Endothelial cell of umbilical vein (primary cell): ENCODE measurements at regions not wholly inside any gene's neighbourhood (a gene's known extent, or its start where the extent isn't known, plus 50 kb on each side); places are given as distances from the start of the nearest gene placed in this dataset.

Experiments used
- BruUV-seq: library from RNA; stranded (reverse); fragments of 400-500 nt; replicated peaks from 2 replicates; lab custom pipeline; 2021; lab: Mats Ljungman, UMichigan
- CTCF ChIA-PET: fragments of 300-600, 350-600 bp; sonication (Branson Sonifier 250); formaldehyde crosslinking; loops from one replicate; lab custom pipeline; 2021; ENCODE audit warnings: antibody characterized with exemption, inconsistent platforms; lab: Charles Lee
- POLR2A ChIA-PET: fragments of 300-600, 350-600 bp; sonication (Branson Sonifier 250); formaldehyde crosslinking; loops from one replicate; lab custom pipeline; 2021; ENCODE audit warnings: antibody characterized with exemption, inconsistent platforms; lab: Charles Lee
- DNase-seq: peaks from one replicate; pipeline ENCODE4 v3.0.0-alpha.2; 2011; ENCODE audit warnings: low read depth, low spot score
- FAIRE-seq: peaks from 2 replicates; lab custom pipeline; 2011; peaks lifted over from hg19 to GRCh38; lab: Jason Lieb, UNC
- H2AFZ ChIP-seq: 2 replicates; pipeline ENCODE4 v1.6.0; 2012; ENCODE audit warnings: low read depth, low read length, control low read depth, inconsistent platforms
- H3K27ac ChIP-seq: 2 replicates; pipeline ENCODE4 v1.5.1; 2011; ENCODE audit warnings: low read depth, mild to moderate bottlenecking, control low read depth, low read length, moderate library complexity; ENCODE audit not compliant: insufficient read depth
- H3K27me3 ChIP-seq, 2 experiments: 2 replicates each; pipeline versions ENCODE4 v1.6.0 to v1.6.1; 2011; ENCODE audit warnings: low read length in 2 of 2, mixed read lengths in 1 of 2; ENCODE audit not compliant: control insufficient read depth in 2 of 2, insufficient read depth in 2 of 2
- H3K36me3 ChIP-seq, 2 experiments: 2 replicates in 1 of 2; 3 replicates in 1 of 2; pipeline ENCODE4 v1.5.1; 2011; ENCODE audit warnings: low read length in 2 of 2, mild to moderate bottlenecking in 1 of 2, moderate library complexity in 1 of 2; ENCODE audit not compliant: control insufficient read depth in 2 of 2, insufficient read depth in 2 of 2; ENCODE audit errors: extremely low read depth in 1 of 2
- H3K4me1 ChIP-seq: 3 replicates; pipeline ENCODE4 v1.5.1; 2011; ENCODE audit warnings: mild to moderate bottlenecking, low read length; ENCODE audit not compliant: control insufficient read depth, insufficient read depth; ENCODE audit errors: extremely low read depth
- H3K4me2 ChIP-seq: 2 replicates; pipeline ENCODE4 v1.6.1; 2011; ENCODE audit warnings: low read length, control low read depth, mixed read lengths; ENCODE audit not compliant: insufficient read depth
- H3K4me3 ChIP-seq, 3 experiments: fragments of 200-600 bp in 1 of 3; sonication (generic), shearing (Covaris generic) in 1 of 3; replicated peaks in 1 of 3; 2 replicates each; pipeline ENCODE4 v1.5.1; 2011 to 2016; ENCODE audit warnings: control low read depth in 3 of 3, low read length in 3 of 3, mild to moderate bottlenecking in 2 of 3, inconsistent platforms in 1 of 3, low read depth in 1 of 3, moderate library complexity in 1 of 3; ENCODE audit not compliant: insufficient read depth in 1 of 3
- H3K79me2 ChIP-seq: 2 replicates; pipeline ENCODE4 v1.6.0; 2012; ENCODE audit warnings: low read length, inconsistent platforms; ENCODE audit not compliant: control insufficient read depth, insufficient read depth
- H3K9ac ChIP-seq: replicated peaks from 2 replicates; pipeline ENCODE3; 2011; ENCODE audit warnings: low read length, control low read depth; ENCODE audit not compliant: insufficient read depth; ENCODE audit errors: extremely low read depth
- H3K9me1 ChIP-seq: replicated peaks from 3 replicates; pipeline ENCODE4 v1.6.0; 2011; ENCODE audit warnings: mild to moderate bottlenecking, low read length; ENCODE audit not compliant: control insufficient read depth, insufficient read depth; ENCODE audit errors: extremely low read depth
- H3K9me3 ChIP-seq: replicated peaks from 2 replicates; pipeline ENCODE4 v1.5.1; 2012; ENCODE audit warnings: low read length, inconsistent platforms; ENCODE audit not compliant: control insufficient read depth, insufficient read depth
- H4K20me1 ChIP-seq: replicated peaks from 2 replicates; pipeline ENCODE3; 2011; ENCODE audit warnings: mild to moderate bottlenecking, low read length; ENCODE audit not compliant: control insufficient read depth, insufficient read depth; ENCODE audit errors: extremely low read depth
- EZH2 ChIP-seq: IDR thresholded peaks from 2 replicates; pipeline ENCODE4 v1.6.1; 2012; ENCODE audit warnings: borderline replicate concordance, low read depth, mild to moderate bottlenecking, moderate library complexity, low read length, inconsistent platforms; ENCODE audit not compliant: severe bottlenecking
- FOS ChIP-seq: IDR thresholded peaks from 2 replicates; pipeline ENCODE4 v1.6.1; 2011; ENCODE audit warnings: mild to moderate bottlenecking, low read length, moderate library complexity, borderline replicate concordance; ENCODE audit not compliant: insufficient read depth
- GATA2 ChIP-seq: IDR thresholded peaks from 2 replicates; pipeline ENCODE4 v1.7.0; 2011; ENCODE audit warnings: low read depth, mild to moderate bottlenecking, moderate library complexity, mixed read lengths, low read length; ENCODE audit not compliant: insufficient read length, insufficient read depth
- JUN ChIP-seq: IDR thresholded peaks from 2 replicates; pipeline ENCODE4 v1.6.1; 2011; ENCODE audit warnings: borderline replicate concordance, low read depth; ENCODE audit not compliant: insufficient read length, insufficient read depth
- MYC ChIP-seq: IDR thresholded peaks from one replicate; pipeline ENCODE4 v1.6.1; 2011; ENCODE audit warnings: mild to moderate bottlenecking, low read depth, low read length
- POLR2A ChIP-seq: IDR thresholded peaks from 2 replicates; pipeline ENCODE4 v1.6.1; 2012; ENCODE audit warnings: low read depth, mild to moderate bottlenecking, control low read depth, low read length
- POLR2AphosphoS5 ChIP-seq: IDR thresholded peaks from 2 replicates; pipeline ENCODE4 v1.6.1; 2012; ENCODE audit warnings: low read depth, mild to moderate bottlenecking, control low read depth, low read length, moderate library complexity; ENCODE audit not compliant: insufficient read depth
- dilution Hi-C: fragments of 300-500 bp; cut with MboI; formaldehyde crosslinking; loops from one replicate; pipeline ENCODE4 v1.15.0; 2019; ENCODE audit warnings: low sequenced_read_pairs; ENCODE audit not compliant: extremely low pct_ligation_motif_present
- intact Hi-C: fragments of 100-400 bp; cut with micrococcal nuclease; formaldehyde crosslinking; loops from one replicate; pipeline ENCODE4 v1.10.0; 2022
- TF ChIP-seq, protein P1 (sequence below), 2 donors: IDR thresholded peaks; 1 replicate in 1 of 2; 2 replicates in 1 of 2; pipeline ENCODE4 v1.5.1; 2011; ENCODE audit warnings: low read length in 2 of 2, mild to moderate bottlenecking in 2 of 2, moderate library complexity in 2 of 2, control low read depth in 1 of 2, inconsistent platforms in 1 of 2, low read depth in 1 of 2; ENCODE audit not compliant: insufficient read depth in 1 of 2; ENCODE audit errors: extremely low read depth in 1 of 2
- TF ChIP-seq, protein P2 (sequence below): IDR thresholded peaks from 2 replicates; pipeline ENCODE4 v1.6.1; 2011; ENCODE audit not compliant: insufficient read depth, insufficient read length

DNA sequence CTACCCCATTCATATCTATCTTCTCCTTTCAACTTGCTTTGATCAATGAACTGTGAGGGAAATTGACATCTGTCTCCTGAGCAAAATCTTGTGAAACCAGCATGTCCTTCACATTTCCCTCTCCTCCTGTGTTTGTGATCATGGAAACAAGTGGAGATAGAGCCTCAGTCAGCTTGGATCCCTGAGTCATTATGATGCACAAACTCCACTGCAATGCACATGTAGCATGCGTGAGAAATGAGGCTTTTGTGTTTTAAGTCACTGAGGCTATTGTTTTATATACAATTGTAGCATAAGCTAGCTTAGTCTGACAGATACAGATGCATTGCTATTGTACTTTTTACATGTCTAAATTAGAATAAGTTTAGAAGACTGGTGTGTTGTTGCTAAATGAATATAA is 85.2 kb upstream of the HNMT start:
- H3K27me3 ChIP-seq, result no peaks in the 10 kb centered on the region
- ChIA-PET POLR2A (no interaction called here), CTCF (no interaction called here)
- H3K4me2 ChIP-seq, result no peak overlapping the region
- H3K4me3 ChIP-seq, result no peak overlapping the region
- intact Hi-C loops, result no loop called here
- no peak overlapping the region for H3K27ac ChIP-seq
- H2AFZ ChIP-seq, result no peak overlapping the region
- BruUV-seq, result no TSS peak
- peak; percentile 28 for FAIRE-seq
- no peak overlapping the region for H3K9ac ChIP-seq
- H3K9me3 ChIP-seq, result no peaks in the 10 kb centered on the region
- TF ChIP-seq, protein P1, sequence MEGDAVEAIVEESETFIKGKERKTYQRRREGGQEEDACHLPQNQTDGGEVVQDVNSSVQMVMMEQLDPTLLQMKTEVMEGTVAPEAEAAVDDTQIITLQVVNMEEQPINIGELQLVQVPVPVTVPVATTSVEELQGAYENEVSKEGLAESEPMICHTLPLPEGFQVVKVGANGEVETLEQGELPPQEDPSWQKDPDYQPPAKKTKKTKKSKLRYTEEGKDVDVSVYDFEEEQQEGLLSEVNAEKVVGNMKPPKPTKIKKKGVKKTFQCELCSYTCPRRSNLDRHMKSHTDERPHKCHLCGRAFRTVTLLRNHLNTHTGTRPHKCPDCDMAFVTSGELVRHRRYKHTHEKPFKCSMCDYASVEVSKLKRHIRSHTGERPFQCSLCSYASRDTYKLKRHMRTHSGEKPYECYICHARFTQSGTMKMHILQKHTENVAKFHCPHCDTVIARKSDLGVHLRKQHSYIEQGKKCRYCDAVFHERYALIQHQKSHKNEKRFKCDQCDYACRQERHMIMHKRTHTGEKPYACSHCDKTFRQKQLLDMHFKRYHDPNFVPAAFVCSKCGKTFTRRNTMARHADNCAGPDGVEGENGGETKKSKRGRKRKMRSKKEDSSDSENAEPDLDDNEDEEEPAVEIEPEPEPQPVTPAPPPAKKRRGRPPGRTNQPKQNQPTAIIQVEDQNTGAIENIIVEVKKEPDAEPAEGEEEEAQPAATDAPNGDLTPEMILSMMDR (IDR thresholded peaks at IDR 0.05; ENCODE audit: extremely low read depth in 1 of 2, insufficient read depth in 1 of 2, low read depth in 1 of 2, low read length in 2 of 2), result no peak
- TF ChIP-seq FOS (no peak), POLR2AphosphoS5 (no peak), POLR2A (no peak), EZH2 (no peak), MYC (no peak), JUN (no peak), GATA2 (no peak)
- TF ChIP-seq, protein P2, sequence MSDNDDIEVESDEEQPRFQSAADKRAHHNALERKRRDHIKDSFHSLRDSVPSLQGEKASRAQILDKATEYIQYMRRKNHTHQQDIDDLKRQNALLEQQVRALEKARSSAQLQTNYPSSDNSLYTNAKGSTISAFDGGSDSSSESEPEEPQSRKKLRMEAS, result no peak
- dilution Hi-C loops, result no loop called here
- H3K79me2 ChIP-seq, result no peaks in the 10 kb centered on the region
- H3K36me3 ChIP-seq, result no peaks in the 10 kb centered on the region
- H3K4me1 ChIP-seq, result no peaks in the 10 kb centered on the region
- H3K9me1 ChIP-seq, result no peaks in the 10 kb centered on the region
- H4K20me1 ChIP-seq, result no peaks in the 10 kb centered on the region
- DNase-seq, result no peak
